Activated naive CD8-positive, alpha-beta T cell treated with anti-CD3 and anti-CD28 coated beads for 36 hours (primary cell): ENCODE measurements at regions not wholly inside any gene's neighbourhood (a gene's known extent, or its start where the extent isn't known, plus 50 kb on each side); places are given as distances from the start of the nearest gene placed in this dataset.
"Not testable (repeated sequence)": the region's sequence is repeated elsewhere in the genome, so short reads cannot be mapped to it uniquely, and the experiment has no call there.

Source experiments
- DNase-seq: peaks from one replicate; pipeline ENCODE4 v3.0.0; 2021
- H3K27ac Mint-ChIP-seq: one replicate; pipeline ENCODE4 v1.8.0; 2022; ENCODE audit warnings: mild to moderate bottlenecking, moderate library complexity, mixed read lengths
- H3K27me3 Mint-ChIP-seq: one replicate; pipeline ENCODE4 v1.8.0; 2022; ENCODE audit warnings: mild to moderate bottlenecking, mixed read lengths
- H3K36me3 Mint-ChIP-seq: one replicate; pipeline ENCODE4 v1.8.0; 2021; ENCODE audit warnings: mild to moderate bottlenecking, mixed read lengths
- H3K4me1 Mint-ChIP-seq: one replicate; pipeline ENCODE4 v1.8.0; 2021; ENCODE audit warnings: mixed read lengths
- H3K4me3 Mint-ChIP-seq: one replicate; pipeline ENCODE4 v1.8.0; 2022; ENCODE audit warnings: mild to moderate bottlenecking, moderate library complexity, mixed read lengths
- H3K9me3 Mint-ChIP-seq: one replicate; pipeline ENCODE4 v1.8.0; 2022; ENCODE audit warnings: mixed read lengths

DNA sequence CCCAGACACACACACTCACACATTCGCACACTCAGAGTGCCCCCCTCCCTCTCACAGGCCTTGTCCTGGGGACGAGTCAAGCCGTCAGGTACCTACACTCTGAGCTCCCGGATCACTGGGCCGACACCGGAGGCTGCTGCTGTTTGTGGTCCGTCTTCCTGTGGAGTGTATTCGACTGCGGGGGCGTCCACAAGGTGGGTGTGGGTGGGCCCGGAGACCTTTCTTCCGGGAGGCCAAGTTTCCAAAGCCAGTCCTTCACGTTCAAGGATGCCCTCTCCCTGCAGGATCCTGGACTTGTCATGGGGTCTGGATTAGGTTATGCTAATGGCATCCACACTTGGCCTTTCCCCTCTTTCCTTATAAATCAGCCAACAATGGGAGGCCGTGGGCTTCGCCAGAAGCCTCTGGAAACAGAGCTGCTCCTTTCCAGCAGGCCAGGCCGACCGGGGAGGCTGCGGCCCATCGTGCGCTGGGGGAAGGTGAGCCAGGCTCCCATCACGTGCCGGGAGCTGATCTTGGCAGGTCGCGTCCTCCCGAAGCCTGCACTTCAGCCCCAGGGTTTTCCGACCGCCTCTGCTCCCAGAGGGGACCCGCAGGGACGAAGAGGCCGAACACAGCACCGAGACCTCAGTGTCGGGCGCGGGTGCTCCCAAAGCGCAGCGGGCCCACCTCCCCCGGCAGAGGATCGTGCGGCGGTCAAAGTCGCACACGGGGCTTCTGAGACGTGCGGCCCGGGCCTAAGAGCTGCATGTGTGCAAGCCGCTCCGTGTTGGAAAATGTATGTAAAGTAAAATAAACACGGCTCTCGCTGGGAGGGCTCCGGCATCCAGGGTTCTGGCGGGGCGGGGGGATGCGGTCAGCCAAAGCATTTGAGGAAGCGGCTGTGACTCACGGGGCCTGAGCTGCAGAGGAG is 196.5 kb upstream of the ZNF469 start:
- not testable (repeated sequence) for H3K4me3 Mint-ChIP-seq, H3K27me3 Mint-ChIP-seq, H3K27ac Mint-ChIP-seq, H3K36me3 Mint-ChIP-seq, DNase-seq, H3K4me1 Mint-ChIP-seq, H3K9me3 Mint-ChIP-seq

DNA sequence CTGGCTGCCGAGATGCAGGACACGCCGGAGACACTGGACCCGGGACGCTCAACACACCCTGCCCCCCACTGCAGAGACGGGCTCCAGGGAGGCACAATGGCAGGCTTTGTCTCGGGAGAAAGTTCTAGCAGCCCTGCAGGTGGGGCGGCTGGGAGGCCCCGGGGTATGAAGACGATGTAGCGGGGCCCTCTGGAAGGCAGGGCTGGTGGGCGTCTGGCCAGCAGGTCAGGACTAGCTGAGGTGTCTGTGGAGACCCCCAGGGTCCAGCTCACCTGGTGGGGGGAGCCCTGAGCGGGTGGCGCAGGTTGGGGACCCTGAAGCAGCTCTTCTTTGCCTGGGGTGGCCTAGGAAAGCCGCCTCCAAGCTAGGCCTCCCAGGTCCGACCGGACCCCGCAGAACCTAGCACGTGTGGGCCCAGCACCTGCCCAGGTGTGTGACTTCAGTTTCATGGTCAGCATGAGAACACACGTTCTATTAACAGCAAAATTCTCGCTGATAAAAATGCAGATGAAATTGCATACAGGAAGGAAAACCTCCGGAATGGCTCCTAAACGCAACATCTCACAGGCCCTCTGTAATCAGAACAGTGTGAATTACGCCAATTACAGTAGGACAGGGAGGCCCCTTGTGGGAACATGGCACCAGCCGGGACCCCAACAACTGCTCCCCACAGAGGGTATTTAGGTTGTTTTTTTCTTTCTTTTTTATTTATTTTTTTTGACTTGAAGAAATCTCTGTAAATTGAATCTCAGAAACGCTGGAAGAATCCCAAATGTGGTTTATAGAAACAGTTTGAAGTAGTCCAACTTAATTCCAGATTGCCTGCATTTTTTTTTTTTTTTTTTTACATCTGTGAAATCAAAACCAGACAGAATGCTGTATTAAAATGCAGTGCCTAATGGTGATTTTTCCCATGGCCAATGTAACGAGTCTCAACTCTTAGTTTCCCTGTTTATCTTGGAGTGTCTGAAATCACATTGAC is 195.6 kb upstream of the ZNF469 start:
- H3K36me3 Mint-ChIP-seq, H3K9me3 Mint-ChIP-seq, H3K27ac Mint-ChIP-seq, H3K4me1 Mint-ChIP-seq, DNase-seq, H3K4me3 Mint-ChIP-seq, H3K27me3 Mint-ChIP-seq: not testable (repeated sequence)

DNA sequence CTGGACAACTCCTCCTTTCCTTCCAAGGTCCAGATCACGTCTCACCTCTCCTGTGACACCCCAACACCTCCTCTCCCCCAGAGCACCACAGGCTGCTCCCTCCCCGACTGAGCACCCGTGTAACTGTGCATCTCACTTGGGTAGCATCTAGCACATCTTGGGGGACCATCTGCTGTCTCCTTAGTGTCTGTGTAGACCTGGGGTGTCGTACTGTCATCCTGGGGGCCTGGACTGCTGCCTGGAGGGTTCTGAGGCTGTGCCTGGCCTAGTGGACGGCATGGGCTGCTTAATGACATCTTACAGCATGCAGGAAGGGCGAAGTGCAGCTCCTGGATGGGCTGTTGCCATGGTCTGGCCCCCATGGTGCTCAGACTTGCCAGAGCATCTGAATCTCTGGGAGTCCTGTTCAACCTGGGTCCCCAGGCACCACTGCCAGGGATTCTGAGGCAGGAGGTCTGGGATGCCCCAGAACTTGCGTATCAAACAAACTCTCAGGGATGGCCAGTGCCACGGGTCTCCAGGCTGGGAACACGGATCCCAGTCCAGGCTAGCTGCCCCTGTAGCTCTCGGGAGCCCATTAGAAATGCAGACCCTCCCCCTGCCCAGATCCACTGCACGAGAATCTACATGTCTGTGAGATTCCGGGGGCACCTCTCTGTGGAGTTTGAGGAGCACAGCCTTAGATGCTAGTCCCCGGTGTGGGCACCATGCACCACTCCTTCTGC is 194.4 kb upstream of the ZNF469 start:
- not testable (repeated sequence) for H3K27me3 Mint-ChIP-seq, H3K4me1 Mint-ChIP-seq, H3K36me3 Mint-ChIP-seq, H3K9me3 Mint-ChIP-seq, H3K27ac Mint-ChIP-seq, H3K4me3 Mint-ChIP-seq, DNase-seq

DNA sequence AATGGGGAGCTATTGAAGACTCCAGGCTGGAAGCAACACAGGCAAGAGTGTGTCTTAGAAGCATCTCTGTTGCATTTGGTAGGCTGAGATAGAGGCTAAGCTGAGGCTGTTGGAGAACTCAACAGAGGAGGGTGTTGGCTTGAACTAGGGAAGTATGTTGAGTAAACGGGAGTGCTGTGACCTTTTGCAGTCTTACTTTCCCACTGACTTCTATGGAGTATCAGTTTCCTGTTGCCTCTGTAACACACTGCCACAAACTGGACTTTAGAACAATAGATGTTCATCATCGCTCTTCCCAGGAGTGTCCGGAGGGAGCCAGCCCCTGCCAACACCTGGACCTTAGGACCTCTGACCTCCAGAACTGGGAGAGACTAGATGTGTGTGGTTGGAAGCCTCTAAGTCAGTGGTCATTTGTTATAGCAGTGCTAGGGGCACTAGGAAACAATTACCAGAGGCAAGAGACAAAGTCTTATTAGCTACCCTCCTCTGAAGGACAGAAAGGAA is 192.1 kb upstream of the ZNF469 start:
- not testable (repeated sequence) for H3K4me3 Mint-ChIP-seq, H3K4me1 Mint-ChIP-seq, H3K9me3 Mint-ChIP-seq, DNase-seq, H3K27me3 Mint-ChIP-seq, H3K27ac Mint-ChIP-seq, H3K36me3 Mint-ChIP-seq

DNA sequence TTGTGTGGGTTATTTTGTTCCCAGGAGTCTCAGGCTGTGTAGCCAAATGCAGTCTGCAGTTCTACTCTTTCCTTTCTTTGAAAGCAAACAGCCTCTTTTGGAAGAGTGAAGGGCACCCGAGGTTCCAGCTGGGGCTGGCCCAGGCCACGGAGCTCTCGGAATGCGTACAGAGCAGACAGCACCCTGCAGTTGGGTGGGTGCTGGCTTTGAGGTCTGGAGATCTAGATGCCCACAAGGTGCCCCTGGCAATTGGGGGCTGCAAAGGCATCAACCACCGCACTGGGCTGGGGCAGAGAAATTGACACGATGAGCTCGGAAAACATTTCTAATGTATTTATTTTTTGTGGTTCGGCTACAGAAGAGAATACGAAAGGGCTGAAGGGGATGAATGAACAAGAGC is 191.6 kb upstream of the ZNF469 start:
- not testable (repeated sequence) for H3K36me3 Mint-ChIP-seq, H3K27ac Mint-ChIP-seq, H3K9me3 Mint-ChIP-seq, DNase-seq, H3K4me3 Mint-ChIP-seq, H3K4me1 Mint-ChIP-seq, H3K27me3 Mint-ChIP-seq

DNA sequence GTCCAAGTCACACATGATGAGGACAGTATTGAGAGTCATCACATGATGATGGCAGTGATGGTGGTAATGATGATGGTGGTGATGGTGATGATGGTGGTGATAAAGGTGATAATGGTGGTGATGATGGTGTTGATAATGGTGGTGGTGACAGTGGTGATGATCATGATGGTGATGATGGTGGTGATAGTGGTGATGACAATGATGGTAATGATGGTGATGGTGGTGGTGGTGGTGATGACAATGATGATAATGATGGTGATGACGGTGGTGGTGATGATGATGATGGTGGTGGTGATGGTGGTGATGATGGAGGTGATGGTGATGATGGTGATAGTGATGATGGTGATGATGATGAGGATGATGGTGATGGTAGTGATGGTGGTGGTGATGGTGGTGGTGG is 190.2 kb upstream of the ZNF469 start:
- H3K27me3 Mint-ChIP-seq = peaks cover 6% of the 10 kb centered on the region
- H3K9me3 Mint-ChIP-seq = peaks cover 2% of the 10 kb centered on the region
- H3K36me3 Mint-ChIP-seq = no peaks in the 10 kb centered on the region
- DNase-seq = no peak
- H3K4me3 Mint-ChIP-seq = no peak overlapping the region
- H3K4me1 Mint-ChIP-seq = no peaks in the 10 kb centered on the region
- H3K27ac Mint-ChIP-seq = no peak overlapping the region

DNA sequence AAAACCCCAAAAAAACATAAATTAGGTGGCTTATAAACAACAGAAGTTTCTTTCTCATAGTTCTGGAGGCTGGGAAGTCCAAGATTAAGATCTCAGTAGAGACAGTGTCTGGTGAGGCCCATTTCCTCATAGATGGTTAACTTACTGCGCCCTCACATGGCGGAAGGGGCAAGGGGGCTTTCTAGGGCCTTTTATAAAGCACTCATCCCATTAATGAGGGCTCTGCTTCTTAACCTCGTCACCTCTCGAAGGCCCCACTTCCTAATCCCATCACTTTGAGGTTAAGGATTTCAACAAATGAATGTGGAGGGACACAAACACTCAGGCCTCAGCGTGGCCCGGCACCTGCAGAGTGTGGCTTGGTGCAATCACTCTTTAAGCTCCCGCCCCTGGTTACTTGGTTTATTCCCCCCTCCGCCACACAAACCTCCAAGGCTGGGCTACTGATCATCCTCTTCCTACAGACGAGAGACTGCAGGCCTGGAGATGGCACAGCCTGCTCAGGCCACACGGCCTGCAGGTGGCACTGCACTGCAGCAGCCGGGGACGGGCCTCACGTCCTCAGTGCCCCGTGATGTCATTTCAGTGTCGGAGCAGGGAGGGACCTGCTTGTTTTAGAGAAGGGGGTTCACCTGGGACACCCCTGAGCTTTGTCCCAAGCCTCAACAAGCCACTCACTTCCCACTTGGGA is 188.9 kb upstream of the ZNF469 start:
- H3K27ac Mint-ChIP-seq, H3K27me3 Mint-ChIP-seq: not testable (repeated sequence)
- DNase-seq = peak; percentile 30

DNA sequence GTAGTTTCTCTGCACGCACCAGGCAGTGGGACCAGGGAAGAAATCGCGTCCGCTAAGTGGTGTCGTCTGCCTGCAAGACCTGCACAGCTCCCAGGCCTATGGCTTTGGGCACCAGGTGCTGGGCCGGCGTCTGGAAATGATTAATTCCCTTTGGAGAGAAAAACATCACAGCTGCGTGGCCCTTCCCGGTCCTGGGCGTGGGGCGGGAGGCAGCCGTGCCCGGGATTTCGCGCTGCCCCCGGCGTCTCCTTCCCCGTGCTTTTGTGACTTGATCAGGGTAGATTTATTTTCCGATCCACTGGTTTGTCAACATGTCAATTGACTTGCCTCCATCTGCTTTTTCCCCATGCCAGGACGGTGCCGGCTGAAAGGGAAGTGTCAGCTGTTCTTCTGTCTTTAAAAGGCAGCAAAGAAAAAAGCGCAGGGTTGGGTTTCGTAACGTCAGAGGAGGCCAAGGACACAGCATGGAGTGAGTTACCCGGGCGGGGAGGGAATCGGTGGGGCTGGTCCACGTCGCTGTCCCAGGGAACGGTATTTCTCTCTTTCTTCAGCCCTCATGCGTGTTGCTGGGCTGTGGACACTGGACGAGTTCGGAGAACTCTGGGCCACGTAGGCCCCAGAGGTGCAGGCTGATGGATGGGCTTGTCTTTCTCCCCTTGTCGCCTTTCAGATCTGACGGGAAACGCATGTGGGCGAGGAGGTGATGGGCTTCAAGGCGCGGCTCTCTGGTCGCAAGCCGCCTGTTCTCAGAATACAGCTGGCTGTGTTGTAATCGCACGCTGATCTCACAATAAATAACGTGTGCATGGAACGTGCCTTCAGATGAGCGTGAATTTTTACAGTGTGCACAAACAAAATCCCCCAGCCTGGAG is 188.1 kb upstream of the ZNF469 start:
- no peak overlapping the region for H3K4me3 Mint-ChIP-seq
- no peaks in the 10 kb centered on the region for H3K4me1 Mint-ChIP-seq
- DNase-seq = no peak
- H3K27me3 Mint-ChIP-seq = peaks cover 6% of the 10 kb centered on the region
- no peak overlapping the region for H3K27ac Mint-ChIP-seq
- H3K9me3 Mint-ChIP-seq = peaks cover 2% of the 10 kb centered on the region
- H3K36me3 Mint-ChIP-seq = no peaks in the 10 kb centered on the region

More for the DNA sequence above, 188.9 kb upstream of the ZNF469 start:
- not testable (repeated sequence) for H3K4me3 Mint-ChIP-seq, H3K4me1 Mint-ChIP-seq, H3K9me3 Mint-ChIP-seq, H3K36me3 Mint-ChIP-seq

DNA sequence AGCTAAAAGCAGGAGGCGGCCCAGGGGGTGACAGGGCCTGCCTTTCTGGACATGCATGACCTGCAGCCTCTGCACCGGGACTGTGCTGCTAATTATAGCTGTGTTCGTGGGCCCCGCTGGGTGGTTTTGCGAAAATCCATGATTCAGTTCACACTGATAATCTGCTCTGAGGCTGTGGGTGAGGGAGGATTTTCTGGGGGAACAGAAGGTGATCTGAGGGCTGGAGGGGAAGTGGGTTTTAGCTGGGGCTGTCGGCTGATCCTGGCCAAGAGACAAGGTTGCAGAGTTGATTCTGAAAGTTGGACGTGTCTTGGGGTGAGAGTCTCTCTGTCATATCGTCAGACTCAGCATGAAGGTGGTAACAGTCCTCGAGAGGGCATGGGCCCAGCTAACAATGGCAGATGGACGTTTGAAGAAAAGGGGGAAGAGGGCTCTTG is 187.5 kb upstream of the ZNF469 start:
- Mint-ChIP-seq H3K4me3 (no peak overlapping the region), H3K36me3 (no peaks in the 10 kb centered on the region), H3K27ac (no peak overlapping the region), H3K27me3 (no peaks in the 10 kb centered on the region), H3K9me3 (peaks cover 2% of the 10 kb centered on the region), H3K4me1 (no peaks in the 10 kb centered on the region)
- DNase-seq = no peak

DNA sequence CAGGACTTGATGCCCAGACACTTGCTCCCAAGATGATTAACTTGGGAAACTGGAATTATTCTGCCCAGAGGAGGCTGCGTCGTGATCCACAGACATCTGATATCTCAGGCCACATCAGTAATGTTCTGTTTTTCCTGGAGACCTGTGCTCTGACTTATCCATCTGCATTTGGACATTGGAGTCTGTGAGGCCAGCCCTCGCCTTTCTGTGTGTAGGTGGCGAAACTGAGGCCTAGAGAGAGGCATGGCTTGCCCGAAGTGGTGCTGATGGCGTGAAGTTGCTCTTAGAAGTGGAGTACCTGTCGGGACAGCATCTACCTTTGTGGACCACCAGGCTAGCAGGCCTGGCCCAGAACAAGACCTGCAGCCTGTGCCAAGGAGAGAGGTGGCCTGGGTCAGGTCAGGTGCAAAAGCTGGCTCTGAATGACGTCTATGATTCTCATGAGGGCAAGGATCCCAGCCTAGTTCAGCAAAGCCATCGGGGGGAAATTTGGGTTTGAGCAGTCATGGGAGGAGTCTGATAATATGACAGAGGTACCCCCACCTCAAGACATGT is 186.8 kb upstream of the ZNF469 start:
- no peaks in the 10 kb centered on the region for H3K27me3 Mint-ChIP-seq
- H3K4me3 Mint-ChIP-seq = no peak overlapping the region
- H3K36me3 Mint-ChIP-seq = no peaks in the 10 kb centered on the region
- no peaks in the 10 kb centered on the region for H3K4me1 Mint-ChIP-seq
- DNase-seq = no peak
- H3K9me3 Mint-ChIP-seq = peaks cover 2% of the 10 kb centered on the region
- H3K27ac Mint-ChIP-seq = no peak overlapping the region

DNA sequence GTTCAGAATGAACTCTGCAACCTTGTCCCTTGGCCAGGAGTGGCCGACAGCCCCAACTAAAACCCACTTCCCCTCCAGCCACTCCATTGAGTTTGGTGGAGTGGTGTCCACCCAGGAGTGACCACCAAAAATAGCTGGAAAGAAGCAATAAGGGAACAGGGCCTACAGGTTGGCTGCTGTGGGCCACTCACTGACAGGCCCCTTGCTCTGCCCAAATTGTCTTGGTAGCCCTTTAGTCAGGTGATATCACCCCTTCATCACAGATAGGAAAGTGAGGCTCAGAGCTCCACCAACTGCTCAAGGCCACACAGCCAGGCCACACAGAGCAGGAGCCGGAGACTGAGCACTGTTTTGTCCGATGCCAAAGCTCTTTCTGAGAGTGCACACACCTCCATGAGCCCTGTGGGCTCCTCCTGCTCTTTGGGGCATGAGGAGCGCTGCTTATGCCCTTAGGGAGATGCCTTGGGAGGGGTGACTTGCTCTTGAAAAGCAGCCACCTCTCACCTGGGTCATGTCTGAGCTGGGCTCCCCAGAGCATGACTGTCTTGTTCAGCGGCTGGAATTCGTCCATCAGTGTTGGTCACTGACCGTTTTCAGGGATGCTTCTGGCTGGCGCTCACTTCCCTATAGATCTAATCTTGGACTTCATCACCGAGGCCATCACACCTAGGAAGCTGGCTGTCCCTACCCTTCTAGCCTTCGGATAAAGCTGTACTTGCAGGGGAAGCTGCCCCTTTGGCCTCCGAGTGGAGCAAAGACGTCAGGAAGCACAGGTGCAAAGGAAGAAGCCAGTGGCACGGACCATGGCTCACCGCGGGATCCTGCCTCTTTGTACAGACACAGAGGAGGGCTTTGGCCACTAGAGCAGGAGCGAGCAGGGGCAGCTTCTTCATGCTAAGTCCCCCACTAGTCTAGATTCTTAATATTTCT is 186.0 kb upstream of the ZNF469 start:
- Mint-ChIP-seq H3K27ac (no peak overlapping the region), H3K36me3 (no peaks in the 10 kb centered on the region), H3K27me3 (no peaks in the 10 kb centered on the region), H3K4me3 (no peak overlapping the region), H3K4me1 (no peaks in the 10 kb centered on the region), H3K9me3 (peaks cover 2% of the 10 kb centered on the region)
- DNase-seq = no peak

DNA sequence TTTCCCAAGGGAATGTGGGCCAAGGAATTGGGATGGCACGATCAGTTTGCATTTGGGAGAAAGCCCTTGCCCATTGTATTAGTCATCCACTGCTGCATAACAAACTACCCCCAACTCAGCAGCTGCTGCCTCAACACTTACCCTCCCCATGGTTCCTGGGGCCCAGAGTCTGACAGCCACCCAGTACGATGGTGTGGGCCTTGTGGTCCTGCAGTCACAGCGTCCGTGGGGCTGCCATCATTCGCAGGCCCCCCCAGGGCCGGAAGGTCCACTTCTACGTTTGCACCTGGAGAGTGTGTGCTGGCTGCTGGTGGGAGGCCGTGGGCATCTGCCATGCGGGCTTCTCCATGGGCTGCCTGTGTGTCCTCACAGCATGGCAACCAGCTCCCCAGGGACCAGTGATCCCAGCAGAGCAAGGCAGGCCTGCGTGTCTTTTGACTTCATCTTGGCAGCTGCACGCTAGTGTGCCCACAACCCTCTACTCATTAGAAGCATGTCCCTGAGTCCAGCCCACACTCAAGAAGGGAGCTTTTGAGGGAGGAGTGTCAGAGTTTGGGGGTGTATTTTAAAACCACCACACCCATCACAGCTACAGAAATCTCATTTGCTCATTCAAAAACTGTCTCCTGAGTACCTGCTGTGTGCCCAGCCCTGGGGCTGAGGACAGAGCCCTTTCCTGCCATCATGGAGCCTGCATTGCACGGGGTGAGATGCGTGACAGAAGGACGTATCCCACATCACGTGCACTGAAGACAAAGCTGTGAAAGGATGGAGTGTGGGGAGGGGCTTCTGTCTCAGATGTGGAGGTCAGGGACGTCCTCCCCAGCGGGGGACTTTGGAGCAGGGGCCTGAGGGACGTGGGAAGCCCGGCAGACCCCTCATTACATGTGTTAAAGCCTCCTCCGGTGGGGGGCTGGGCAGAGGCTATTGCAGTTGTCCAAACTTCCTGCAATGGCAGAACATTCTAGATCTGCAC is 185.0 kb upstream of the ZNF469 start:
- H3K36me3 Mint-ChIP-seq = no peaks in the 10 kb centered on the region
- no peaks in the 10 kb centered on the region for H3K9me3 Mint-ChIP-seq
- no peaks in the 10 kb centered on the region for H3K4me1 Mint-ChIP-seq
- H3K4me3 Mint-ChIP-seq = no peak overlapping the region
- DNase-seq = no peak
- no peaks in the 10 kb centered on the region for H3K27me3 Mint-ChIP-seq
- H3K27ac Mint-ChIP-seq = no peak overlapping the region
